Karpas-422 (cell line): ENCODE measurements at regions not wholly inside any gene's neighbourhood (a gene's known extent, or its start where the extent isn't known, plus 50 kb on each side); places are given as distances from the start of the nearest gene placed in this dataset.
A peak's percentile ranks its signal among the peaks of the same experiment; 100 is the strongest.

Experiments
- DNase-seq: peaks from one replicate; pipeline ENCODE4 v3.0.0-alpha.2; 2015
- H2AFZ ChIP-seq: fragments of 200-600 bp; sonication (generic); 2 replicates; pipeline ENCODE4 v1.6.1; 2014; ENCODE audit warnings: antibody characterized with exemption, low read length, mixed read lengths
- H3K27ac ChIP-seq: fragments of 200-600 bp; sonication (generic); 2 replicates; pipeline ENCODE4 v1.5.1; 2014; ENCODE audit warnings: mild to moderate bottlenecking, low read length, moderate library complexity
- H3K27me3 ChIP-seq: fragments of 200-600 bp; sonication (generic); 2 replicates; pipeline ENCODE4 v1.6.1; 2014; ENCODE audit warnings: low read length, mixed read lengths
- H3K36me3 ChIP-seq: fragments of 200-600 bp; sonication (generic); 2 replicates; pipeline ENCODE4 v1.6.1; 2014; ENCODE audit warnings: low read length, mixed read lengths; ENCODE audit not compliant: insufficient read depth
- H3K4me1 ChIP-seq: fragments of 200-600 bp; sonication (generic); 2 replicates; pipeline ENCODE4 v1.6.1; 2014; ENCODE audit warnings: mild to moderate bottlenecking, low read length, mixed read lengths
- H3K4me2 ChIP-seq: fragments of 200-600 bp; sonication (generic); 2 replicates; pipeline ENCODE4 v1.6.1; 2014; ENCODE audit warnings: low read length, low read depth, mild to moderate bottlenecking; ENCODE audit not compliant: poor library complexity, severe bottlenecking
- H3K4me3 ChIP-seq: fragments of 200-600 bp; sonication (generic); 2 replicates; pipeline ENCODE4 v1.5.1; 2014; ENCODE audit warnings: mild to moderate bottlenecking, antibody characterized with exemption, low read length, mixed read lengths
- H3K79me2 ChIP-seq: fragments of 200-600 bp; sonication (generic); 2 replicates; pipeline ENCODE4 v1.6.1; 2014; ENCODE audit warnings: mild to moderate bottlenecking, low read length, mixed read lengths
- H3K9ac ChIP-seq: fragments of 200-600 bp; sonication (generic); 2 replicates; pipeline ENCODE4 v1.6.0; 2014; ENCODE audit warnings: low read length
- H3K9me2 ChIP-seq: fragments of 200-600 bp; sonication (generic), shearing (Covaris generic); replicated peaks from 2 replicates; pipeline ENCODE4 v1.6.0; 2014; ENCODE audit warnings: mild to moderate bottlenecking, low read length, moderate library complexity; ENCODE audit not compliant: insufficient read depth
- H3K9me3 ChIP-seq: fragments of 300-700, 200-600 bp; sonication (generic); 2 replicates; pipeline ENCODE4 v1.6.1; 2014; ENCODE audit warnings: low read length, mixed read lengths
- H4K20me1 ChIP-seq: fragments of 200-600 bp; sonication (generic); 2 replicates; pipeline ENCODE4 v1.6.1; 2014; ENCODE audit warnings: mild to moderate bottlenecking, antibody characterized with exemption, low read length, low read depth; ENCODE audit not compliant: insufficient read depth

DNA sequence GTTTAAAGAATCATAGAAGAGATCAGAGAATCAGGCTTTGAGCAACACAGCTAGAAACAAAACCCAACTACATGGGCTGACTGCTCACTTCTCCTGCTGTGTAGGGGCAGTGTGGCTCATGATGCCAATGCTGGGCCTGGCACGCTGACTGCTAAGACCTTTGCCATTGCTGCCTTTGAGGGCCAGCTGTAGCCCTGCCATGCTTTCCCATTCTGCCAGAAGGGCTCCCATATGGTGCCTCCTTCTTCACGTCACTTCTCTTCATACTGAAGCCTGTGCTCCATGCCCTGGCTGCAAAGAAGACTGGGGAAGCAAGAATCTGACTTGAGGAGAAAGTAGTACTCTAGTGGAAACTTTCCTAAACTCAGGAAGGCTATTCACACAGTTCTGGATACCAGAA lies 232.9 kb downstream of the UTP18 start:
- H3K9me2 ChIP-seq: no peaks in the 10 kb centered on the region
- no peak overlapping the region for H3K9ac ChIP-seq
- H3K9me3 ChIP-seq: no peaks in the 10 kb centered on the region
- no peaks in the 10 kb centered on the region for H3K79me2 ChIP-seq
- H3K4me2 ChIP-seq: no peak overlapping the region
- no peaks in the 10 kb centered on the region for H4K20me1 ChIP-seq
- no peaks in the 10 kb centered on the region for H3K27me3 ChIP-seq
- no peaks in the 10 kb centered on the region for H3K4me1 ChIP-seq
- DNase-seq: no peak
- H3K36me3 ChIP-seq: no peaks in the 10 kb centered on the region
- no peak overlapping the region for H3K27ac ChIP-seq
- no peak overlapping the region for H2AFZ ChIP-seq
- H3K4me3 ChIP-seq: no peak overlapping the region

DNA sequence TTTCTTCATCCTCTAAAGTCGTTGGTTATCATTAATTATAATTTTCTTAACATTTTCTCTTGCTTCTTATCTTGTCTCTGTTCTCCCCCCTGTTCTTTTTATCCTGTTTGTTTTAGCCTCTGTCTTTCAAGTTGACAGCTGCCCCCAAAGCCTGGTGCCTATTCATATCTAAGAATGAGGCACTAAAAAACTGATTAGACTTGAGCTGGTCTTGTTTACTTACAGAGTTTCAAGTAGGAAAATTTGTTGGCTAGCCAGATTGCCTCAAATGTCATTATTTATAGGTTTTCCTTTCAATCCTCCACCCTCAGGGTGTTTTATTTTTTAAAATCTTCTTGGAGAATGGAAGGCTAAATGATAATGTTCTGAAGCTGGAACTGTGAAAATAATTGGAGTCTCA lies 236.0 kb downstream of the UTP18 start:
- Histone ChIP-seq H3K9me3 (no peaks in the 10 kb centered on the region), H3K36me3 (no peaks in the 10 kb centered on the region), H3K4me2 (no peak overlapping the region), H2AFZ (no peak overlapping the region), H3K79me2 (no peaks in the 10 kb centered on the region), H4K20me1 (no peaks in the 10 kb centered on the region), H3K27me3 (no peaks in the 10 kb centered on the region), H3K27ac (no peak overlapping the region), H3K4me3 (no peak overlapping the region), H3K4me1 (no peaks in the 10 kb centered on the region), H3K9me2 (no peaks in the 10 kb centered on the region; the same call in 1 of the 2 replicates), H3K9ac (no peak overlapping the region)
- no peak for DNase-seq

DNA sequence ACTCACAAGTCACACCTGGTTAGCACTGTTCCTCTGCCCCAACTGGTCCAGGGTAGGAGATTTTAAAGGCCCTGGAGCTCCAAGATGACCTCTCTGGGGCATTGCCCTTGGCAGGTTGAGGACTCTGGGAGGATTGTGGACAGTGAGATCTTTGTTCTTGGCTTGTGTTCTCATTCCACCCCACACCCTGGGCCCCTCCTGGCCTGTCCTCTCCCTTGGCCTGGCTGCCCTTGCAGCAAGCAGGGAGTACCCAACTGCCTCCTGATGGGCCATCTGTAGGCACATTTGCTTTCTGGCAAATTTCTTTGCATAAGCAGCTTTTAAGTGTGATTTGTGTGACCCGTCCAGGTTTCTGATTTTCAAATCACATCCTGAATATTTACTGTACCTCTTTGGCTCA lies 239.6 kb downstream of the UTP18 start:
- no peak overlapping the region for H3K4me3 ChIP-seq
- no peaks in the 10 kb centered on the region for H3K36me3 ChIP-seq
- H2AFZ ChIP-seq: no peak overlapping the region
- H4K20me1 ChIP-seq: no peaks in the 10 kb centered on the region
- no peaks in the 10 kb centered on the region for H3K79me2 ChIP-seq
- no peaks in the 10 kb centered on the region for H3K27me3 ChIP-seq
- DNase-seq: no peak
- H3K9ac ChIP-seq: no peak overlapping the region
- no peaks in the 10 kb centered on the region for H3K9me3 ChIP-seq
- H3K4me2 ChIP-seq: no peak overlapping the region
- no peak overlapping the region for H3K27ac ChIP-seq
- H3K9me2 ChIP-seq: no peaks in the 10 kb centered on the region; the same call in 1 of the 2 replicates
- H3K4me1 ChIP-seq: no peaks in the 10 kb centered on the region

DNA sequence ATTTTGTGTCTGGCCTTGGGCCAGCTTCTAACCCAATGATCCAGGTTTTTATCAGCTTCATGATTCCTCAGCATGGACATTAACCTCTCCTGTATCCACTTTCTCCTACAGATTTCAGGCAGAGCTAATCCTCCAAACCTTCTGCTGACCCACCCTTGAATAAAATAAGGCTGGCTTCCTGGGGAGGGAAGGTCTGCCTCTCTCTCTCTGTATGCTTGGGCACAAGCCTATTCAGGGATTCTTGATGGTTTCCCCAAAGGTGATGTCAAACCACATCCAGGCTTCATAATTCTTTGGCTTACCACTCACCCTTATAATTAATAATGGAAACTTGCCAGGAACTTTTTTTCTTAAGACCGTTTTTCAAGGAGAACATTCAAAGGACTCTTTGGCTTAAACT lies 240.1 kb downstream of the UTP18 start:
- no peak overlapping the region for H3K4me3 ChIP-seq
- no peak overlapping the region for H3K27ac ChIP-seq
- no peaks in the 10 kb centered on the region for H4K20me1 ChIP-seq
- DNase-seq: no peak
- no peaks in the 10 kb centered on the region; the same call in 1 of the 2 replicates for H3K9me2 ChIP-seq
- no peaks in the 10 kb centered on the region for H3K4me1 ChIP-seq
- H3K9me3 ChIP-seq: no peaks in the 10 kb centered on the region
- no peaks in the 10 kb centered on the region for H3K79me2 ChIP-seq
- no peaks in the 10 kb centered on the region for H3K27me3 ChIP-seq
- no peak overlapping the region for H3K4me2 ChIP-seq
- H3K36me3 ChIP-seq: no peaks in the 10 kb centered on the region
- no peak overlapping the region for H3K9ac ChIP-seq
- H2AFZ ChIP-seq: no peak overlapping the region

DNA sequence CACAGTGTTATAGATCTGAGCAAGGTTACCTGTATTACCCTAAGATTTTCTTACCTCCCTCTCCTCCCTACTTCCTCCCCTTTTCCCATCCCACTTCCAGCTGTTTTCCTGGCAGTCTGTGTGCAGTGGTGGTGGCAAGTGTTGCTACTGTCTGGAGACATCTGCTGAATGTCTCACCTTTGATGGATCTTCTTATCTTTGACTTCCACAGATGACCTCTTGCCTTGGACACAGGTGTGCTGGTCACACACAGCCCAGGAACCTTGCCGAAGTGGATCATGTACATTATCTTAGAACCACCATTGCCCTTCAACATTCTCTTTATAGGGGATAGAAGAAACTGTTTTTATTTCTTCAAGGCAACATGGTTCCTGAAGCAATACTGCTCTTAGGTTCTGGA lies 245.1 kb downstream of the UTP18 start:
- Histone ChIP-seq H3K9ac (no peak overlapping the region), H3K4me2 (no peak overlapping the region), H3K4me3 (no peak overlapping the region), H3K9me3 (no peaks in the 10 kb centered on the region), H4K20me1 (no peaks in the 10 kb centered on the region), H3K9me2 (no peaks in the 10 kb centered on the region; the same call in 1 of the 2 replicates), H3K4me1 (no peaks in the 10 kb centered on the region), H2AFZ (no peak overlapping the region), H3K27ac (no peak overlapping the region), H3K79me2 (no peaks in the 10 kb centered on the region), H3K36me3 (no peaks in the 10 kb centered on the region), H3K27me3 (0 out of 2 replicates have a peak, but pooled peaks cover 2% of the 10 kb centered on the region)
- DNase-seq: no peak

DNA sequence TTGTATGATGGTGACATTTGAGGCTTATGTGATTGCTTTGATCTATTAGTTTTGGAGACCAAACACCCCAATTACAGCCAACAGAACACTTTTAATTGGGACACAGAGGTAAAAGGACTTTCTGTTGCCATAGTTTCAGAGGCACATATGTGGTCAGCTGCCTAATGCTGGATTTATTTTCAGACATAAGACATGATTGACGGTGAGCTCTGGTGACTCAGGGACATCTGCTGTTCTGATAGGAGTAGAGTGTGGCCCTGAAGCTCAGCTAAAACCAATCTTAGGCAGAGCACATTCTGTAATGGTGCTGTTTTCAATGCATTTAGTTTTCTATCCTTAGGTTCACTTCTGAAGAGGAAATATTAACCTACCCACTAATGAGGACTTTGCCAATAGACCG lies 247.1 kb downstream of the UTP18 start:
- Histone ChIP-seq H2AFZ (no peak overlapping the region), H4K20me1 (no peaks in the 10 kb centered on the region), H3K79me2 (no peaks in the 10 kb centered on the region), H3K4me3 (no peak overlapping the region), H3K27me3 (0 out of 2 replicates have a peak, but pooled peaks cover 2% of the 10 kb centered on the region), H3K4me2 (no peak overlapping the region), H3K9ac (no peak overlapping the region), H3K27ac (no peak overlapping the region), H3K9me3 (no peaks in the 10 kb centered on the region), H3K4me1 (no peaks in the 10 kb centered on the region), H3K9me2 (no peaks in the 10 kb centered on the region), H3K36me3 (no peaks in the 10 kb centered on the region)
- DNase-seq: peak; percentile 24

DNA sequence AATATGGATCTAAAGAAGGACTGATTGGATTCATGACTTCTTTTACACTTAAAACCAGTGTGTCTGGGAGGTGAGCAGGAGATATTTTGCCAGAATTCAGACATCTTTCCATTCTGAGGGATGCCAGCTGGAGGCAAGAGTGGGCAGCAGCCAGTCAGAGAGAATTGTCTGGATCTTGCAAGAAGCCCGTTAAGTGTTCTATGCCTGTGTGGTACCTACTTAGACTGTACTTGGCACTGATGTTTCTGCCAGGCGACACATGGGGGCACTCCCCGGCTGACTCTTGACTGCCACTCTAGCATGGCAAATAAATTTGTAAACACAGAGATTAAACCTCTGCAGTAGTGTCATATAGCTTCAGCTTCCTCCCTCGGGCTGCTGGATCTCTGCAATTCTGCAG lies 247.7 kb downstream of the UTP18 start:
- H2AFZ ChIP-seq: no peak overlapping the region
- H3K27me3 ChIP-seq: 0 out of 2 replicates have a peak, but pooled peaks cover 2% of the 10 kb centered on the region
- H3K27ac ChIP-seq: no peak overlapping the region
- H3K4me1 ChIP-seq: no peaks in the 10 kb centered on the region
- H3K36me3 ChIP-seq: no peaks in the 10 kb centered on the region
- H3K79me2 ChIP-seq: no peaks in the 10 kb centered on the region
- H3K4me2 ChIP-seq: no peak overlapping the region
- H4K20me1 ChIP-seq: no peaks in the 10 kb centered on the region
- no peaks in the 10 kb centered on the region for H3K9me2 ChIP-seq
- no peaks in the 10 kb centered on the region for H3K9me3 ChIP-seq
- peak; percentile 16 for DNase-seq
- no peak overlapping the region for H3K9ac ChIP-seq
- H3K4me3 ChIP-seq: no peak overlapping the region

DNA sequence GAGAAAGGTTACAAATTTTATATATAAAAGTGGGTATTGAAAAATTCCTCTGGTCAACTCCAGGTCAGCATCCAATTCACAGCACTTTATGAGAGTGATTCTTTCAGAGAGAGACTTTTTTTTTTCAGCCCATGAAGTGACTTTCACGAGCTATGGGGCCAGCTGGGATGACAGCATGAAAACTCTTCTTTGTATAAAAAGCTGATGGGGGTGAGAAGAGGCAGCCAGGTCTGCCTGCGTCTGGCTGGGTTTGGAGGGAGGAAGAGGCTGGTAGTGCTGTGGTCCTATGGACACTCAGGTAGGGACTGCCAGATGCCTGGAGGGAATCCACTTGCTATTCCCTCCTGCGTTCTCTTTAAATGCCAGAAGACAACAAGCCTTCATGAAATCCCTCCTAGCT lies 250.6 kb downstream of the UTP18 start:
- H3K4me2 ChIP-seq: no peak overlapping the region

More for the DNA sequence above, 250.6 kb downstream of the UTP18 start:
- no peaks in the 10 kb centered on the region for H3K36me3 ChIP-seq
- peak; percentile 10 for DNase-seq
- H3K27me3 ChIP-seq: 0 out of 2 replicates have a peak, but pooled peaks cover 2% of the 10 kb centered on the region
- H4K20me1 ChIP-seq: no peaks in the 10 kb centered on the region
- H3K4me1 ChIP-seq: no peaks in the 10 kb centered on the region
- H3K4me3 ChIP-seq: no peak overlapping the region
- no peak overlapping the region for H3K9ac ChIP-seq
- no peak overlapping the region for H2AFZ ChIP-seq
- no peaks in the 10 kb centered on the region for H3K79me2 ChIP-seq
- no peaks in the 10 kb centered on the region for H3K9me3 ChIP-seq
- H3K27ac ChIP-seq: no peak overlapping the region
- no peaks in the 10 kb centered on the region for H3K9me2 ChIP-seq
